Amygdala (tissue), 56 donors: ENCODE measurements at regions not wholly inside any gene's neighbourhood (a gene's known extent, or its start where the extent isn't known, plus 50 kb on each side); places are given as distances from the start of the nearest gene placed in this dataset.

Experiments used
- DNase-seq, 56 donors: peaks; one replicate each; lab custom pipeline; 2025; lab: John Stamatoyannopoulos, UW

GRCh38 chr13:90389537-90389936, 958.0 kb upstream of the MIR17HG start:
- DNase-seq, result no peak

- DNase-seq, result no peak
Observed at GRCh38 chr13:90393408-90393807, 954.1 kb upstream of the MIR17HG start.

- no peak for DNase-seq
Observed at GRCh38 chr13:90395348-90395747, 952.1 kb upstream of the MIR17HG start.

GRCh38 chr13:90395846-90396245, 951.6 kb upstream of the MIR17HG start:
- DNase-seq, result no peak

GRCh38 chr13:90396266-90396665, 951.2 kb upstream of the MIR17HG start:
- DNase-seq, result no peak

GRCh38 chr13:90397503-90397902, 950.0 kb upstream of the MIR17HG start:
- DNase-seq, result no peak

- no peak for DNase-seq
Observed at GRCh38 chr13:90400372-90400771, 947.1 kb upstream of the MIR17HG start.

GRCh38 chr13:90401150-90401549, 946.3 kb upstream of the MIR17HG start:
- no peak for DNase-seq

- no peak for DNase-seq
Observed at GRCh38 chr13:90402102-90402501, 945.4 kb upstream of the MIR17HG start.

- DNase-seq, result no peak
Observed at GRCh38 chr13:90402613-90403012, 944.9 kb upstream of the MIR17HG start.

- no peak for DNase-seq
Observed at GRCh38 chr13:90403330-90404082, 944.0 kb upstream of the MIR17HG start.

GRCh38 chr13:90405301-90405700, 942.2 kb upstream of the MIR17HG start:
- no peak for DNase-seq

- no peak for DNase-seq
Observed at GRCh38 chr13:90412980-90413379, 934.5 kb upstream of the MIR17HG start.

GRCh38 chr13:90413548-90413947, 933.9 kb upstream of the MIR17HG start:
- DNase-seq, result no peak

- no peak for DNase-seq
Observed at GRCh38 chr13:90414691-90415596, 932.5 kb upstream of the MIR17HG start.

GRCh38 chr13:90415902-90416301, 931.6 kb upstream of the MIR17HG start:
- no peak for DNase-seq

- DNase-seq, result no peak
Observed at GRCh38 chr13:90416519-90416918, 931.0 kb upstream of the MIR17HG start.

- DNase-seq, result no peak
Observed at GRCh38 chr13:90416938-90417337, 930.5 kb upstream of the MIR17HG start.

- no peak for DNase-seq
Observed at GRCh38 chr13:90420683-90421082, 926.8 kb upstream of the MIR17HG start.

- DNase-seq, result no peak
Observed at GRCh38 chr13:90427322-90428272, 919.9 kb upstream of the MIR17HG start.
